Neuron (in vitro differentiated cells): ENCODE measurements at regions not wholly inside any gene's neighbourhood (a gene's known extent, or its start where the extent isn't known, plus 50 kb on each side); places are given as distances from the start of the nearest gene placed in this dataset.

Experiments
- H2AFZ ChIP-seq: one replicate; pipeline ENCODE4 v1.6.1; 2013; ENCODE audit warnings: low read depth, mild to moderate bottlenecking, inconsistent platforms, low read length, moderate library complexity
- H3K27me3 ChIP-seq: one replicate; pipeline ENCODE4 v1.6.1; 2013; ENCODE audit warnings: low read length; ENCODE audit not compliant: insufficient read depth
- H3K36me3 ChIP-seq: one replicate; pipeline ENCODE4 v1.6.1; 2013; ENCODE audit warnings: low read length; ENCODE audit not compliant: insufficient read depth
- H3K4me1 ChIP-seq: one replicate; pipeline ENCODE4 v1.6.1; 2013; ENCODE audit warnings: low read length; ENCODE audit not compliant: insufficient read depth
- H3K4me3 ChIP-seq: 2 replicates; pipeline ENCODE4 v1.5.1; 2013; ENCODE audit warnings: mild to moderate bottlenecking, low read length, moderate library complexity
- H3K9me3 ChIP-seq: one replicate; pipeline ENCODE4 v1.6.1; 2013; ENCODE audit warnings: low read length

DNA sequence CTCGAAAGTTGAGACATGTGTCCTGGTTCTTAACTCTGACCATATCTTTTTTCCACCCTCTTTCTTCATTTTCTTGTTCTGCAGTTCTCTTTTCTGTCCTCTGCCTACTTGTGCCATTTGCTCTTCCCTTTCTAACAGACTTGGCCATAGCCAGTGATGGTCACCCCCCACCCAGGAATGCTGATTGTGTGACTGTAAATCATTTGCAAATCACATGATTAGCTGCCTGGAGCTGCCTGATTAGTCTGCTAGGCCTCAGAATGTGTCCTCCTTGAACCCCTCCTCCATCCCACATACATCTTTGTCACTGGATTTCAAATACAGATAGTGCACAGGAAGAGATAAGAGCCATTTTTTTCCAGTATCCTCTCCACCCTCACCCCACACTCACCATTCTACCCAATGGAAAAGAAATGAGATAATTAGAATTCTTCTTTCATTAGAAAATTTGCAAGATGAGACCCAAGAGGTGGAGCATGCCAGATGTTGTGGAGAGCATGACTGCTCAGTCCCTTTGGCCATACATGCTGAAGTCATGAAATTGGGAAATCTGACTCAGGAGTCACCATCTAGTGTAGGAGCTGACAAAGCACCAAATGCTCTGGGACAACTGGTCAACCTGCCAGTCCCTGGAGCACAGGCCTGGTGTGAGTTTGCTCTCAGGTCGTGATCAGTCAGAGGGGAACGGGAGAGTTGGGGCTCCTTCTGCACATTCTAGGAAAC, 538.2 kb downstream of the CCDC171 start:
- H3K4me1 ChIP-seq: no peaks in the 10 kb centered on the region
- H3K27me3 ChIP-seq: no peaks in the 10 kb centered on the region
- no peak overlapping the region for H2AFZ ChIP-seq
- H3K36me3 ChIP-seq: no peaks in the 10 kb centered on the region
- no peak overlapping the region for H3K4me3 ChIP-seq
- no peaks in the 10 kb centered on the region for H3K9me3 ChIP-seq

- Histone ChIP-seq H3K9me3 (no peaks in the 10 kb centered on the region), H2AFZ (no peak overlapping the region), H3K36me3 (no peaks in the 10 kb centered on the region), H3K4me1 (no peaks in the 10 kb centered on the region), H3K4me3 (no peak overlapping the region), H3K27me3 (no peaks in the 10 kb centered on the region)
These were observed 539.6 kb downstream of the CCDC171 start for GRCh38 chr9:16092142-16093091.

DNA sequence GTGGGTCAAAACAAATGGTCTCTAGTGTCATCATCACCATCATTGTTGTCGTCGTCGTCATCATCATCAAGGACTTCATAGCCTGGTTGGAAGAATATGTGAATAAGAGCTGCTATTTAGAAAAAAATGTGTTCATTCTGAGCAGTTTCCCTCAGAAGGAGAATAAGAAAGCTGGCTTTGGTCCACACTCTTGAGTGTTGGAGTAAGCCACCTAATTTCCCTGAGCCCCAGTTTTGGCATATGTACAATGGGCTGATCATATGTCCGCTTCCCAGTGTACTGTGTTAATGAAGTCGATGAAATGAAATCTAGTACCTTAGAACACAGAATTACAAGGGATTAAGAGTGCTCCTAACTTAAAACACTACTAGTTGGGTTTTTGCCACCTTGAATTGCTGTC, 545.5 kb downstream of the CCDC171 start:
- Histone ChIP-seq H3K4me3 (no peak overlapping the region), H3K4me1 (peaks cover 15% of the 10 kb centered on the region), H3K27me3 (no peaks in the 10 kb centered on the region), H3K36me3 (no peaks in the 10 kb centered on the region), H2AFZ (no peak overlapping the region), H3K9me3 (no peaks in the 10 kb centered on the region)

GRCh38 chr9:16099732-16100536, 547.1 kb downstream of the CCDC171 start:
- Histone ChIP-seq H3K4me1 (peaks cover 19% of the 10 kb centered on the region), H3K27me3 (no peaks in the 10 kb centered on the region), H3K36me3 (no peaks in the 10 kb centered on the region), H2AFZ (peak overlapping the region; percentile 82), H3K4me3 (no peak overlapping the region), H3K9me3 (no peaks in the 10 kb centered on the region)

DNA sequence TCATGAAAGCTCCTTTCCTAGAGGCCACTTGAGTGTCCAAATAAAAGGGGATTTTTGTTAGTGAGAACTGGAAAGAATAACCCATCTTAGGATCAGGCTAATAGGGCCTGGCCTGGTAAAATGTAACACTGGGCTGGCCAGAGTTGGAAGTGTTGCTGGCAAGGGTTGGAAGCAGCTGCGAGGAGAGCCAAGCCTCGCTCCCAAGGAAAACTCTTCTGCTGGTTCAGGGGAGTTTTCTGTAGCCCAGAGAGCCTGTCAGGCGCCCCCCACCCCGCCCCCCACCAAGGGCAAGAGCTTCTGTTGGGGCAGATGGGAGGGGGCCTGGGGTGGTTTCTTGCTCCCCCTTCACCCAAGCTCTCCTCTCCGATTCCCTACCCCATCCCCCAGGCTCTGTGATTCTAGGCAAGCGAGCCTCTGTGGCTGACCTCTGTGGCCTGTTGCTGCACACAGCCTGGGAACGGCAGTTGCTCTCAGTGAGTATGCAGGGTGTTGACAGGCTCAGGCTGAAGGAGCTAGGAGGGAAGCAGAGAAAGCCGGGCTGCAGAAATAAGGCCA, 547.8 kb downstream of the CCDC171 start:
- Histone ChIP-seq H3K27me3 (no peaks in the 10 kb centered on the region), H3K9me3 (no peaks in the 10 kb centered on the region), H2AFZ (peak overlapping the region; percentile 82), H3K36me3 (no peaks in the 10 kb centered on the region), H3K4me1 (peaks cover 19% of the 10 kb centered on the region), H3K4me3 (no peak overlapping the region)

DNA sequence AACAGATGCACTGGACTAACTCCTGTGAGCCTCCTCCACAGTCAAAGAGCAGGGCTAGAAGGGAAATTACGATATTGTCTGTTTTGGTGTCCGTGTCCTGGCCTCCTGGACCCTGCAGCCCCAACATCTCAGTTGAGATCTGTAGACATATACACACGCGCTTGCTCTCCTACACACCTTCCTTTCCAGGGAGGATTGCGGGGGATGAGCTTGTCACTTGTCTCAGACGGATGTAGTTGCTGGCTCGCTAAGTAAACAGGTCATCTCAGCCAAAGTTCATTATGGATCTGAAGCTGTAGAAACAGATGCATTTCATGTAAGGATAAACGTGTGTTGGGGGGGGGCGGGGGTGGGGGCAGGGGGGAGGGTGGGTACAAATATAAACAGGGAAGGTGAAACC, 549.3 kb downstream of the CCDC171 start:
- Histone ChIP-seq H3K9me3 (no peaks in the 10 kb centered on the region), H2AFZ (no peak overlapping the region), H3K4me3 (no peak overlapping the region), H3K27me3 (no peaks in the 10 kb centered on the region), H3K36me3 (no peaks in the 10 kb centered on the region), H3K4me1 (peaks cover 29% of the 10 kb centered on the region)

- H3K4me1 ChIP-seq: peaks cover 29% of the 10 kb centered on the region
- H3K9me3 ChIP-seq: no peaks in the 10 kb centered on the region
- no peak overlapping the region for H2AFZ ChIP-seq
- H3K36me3 ChIP-seq: no peaks in the 10 kb centered on the region
- no peak overlapping the region for H3K4me3 ChIP-seq
- no peaks in the 10 kb centered on the region for H3K27me3 ChIP-seq
These were observed 551.0 kb downstream of the CCDC171 start for GRCh38 chr9:16103620-16104397.

GRCh38 chr9:16105168-16106020, 552.6 kb downstream of the CCDC171 start:
- Histone ChIP-seq H3K27me3 (no peaks in the 10 kb centered on the region), H3K36me3 (no peaks in the 10 kb centered on the region), H3K4me1 (peaks cover 29% of the 10 kb centered on the region), H3K4me3 (no peak overlapping the region), H3K9me3 (no peaks in the 10 kb centered on the region), H2AFZ (no peak overlapping the region)

GRCh38 chr9:16106021-16106571, 553.3 kb downstream of the CCDC171 start:
- Histone ChIP-seq H3K36me3 (no peaks in the 10 kb centered on the region), H2AFZ (peak overlapping the region; percentile 13), H3K9me3 (no peaks in the 10 kb centered on the region), H3K27me3 (no peaks in the 10 kb centered on the region), H3K4me1 (peaks cover 22% of the 10 kb centered on the region), H3K4me3 (no peak overlapping the region)

- no peak overlapping the region for H2AFZ ChIP-seq
- no peak overlapping the region for H3K4me3 ChIP-seq
- H3K36me3 ChIP-seq: no peaks in the 10 kb centered on the region
- no peaks in the 10 kb centered on the region for H3K27me3 ChIP-seq
- H3K4me1 ChIP-seq: peaks cover 5% of the 10 kb centered on the region
- no peaks in the 10 kb centered on the region for H3K9me3 ChIP-seq
These were observed 559.3 kb downstream of the CCDC171 start for GRCh38 chr9:16112116-16112515.

GRCh38 chr9:16115994-16116393, 563.2 kb downstream of the CCDC171 start:
- Histone ChIP-seq H3K27me3 (no peaks in the 10 kb centered on the region), H3K4me1 (peaks cover 5% of the 10 kb centered on the region), H2AFZ (no peak overlapping the region), H3K4me3 (no peak overlapping the region), H3K36me3 (no peaks in the 10 kb centered on the region), H3K9me3 (no peaks in the 10 kb centered on the region)
